Left lung (tissue), 4 donors: ENCODE measurements at regions not wholly inside any gene's neighbourhood (a gene's known extent, or its start where the extent isn't known, plus 50 kb on each side); places are given as distances from the start of the nearest gene placed in this dataset.
A peak's percentile ranks its signal among the peaks of the same experiment; 100 is the strongest.
"Not testable (repeated sequence)": the region's sequence is repeated elsewhere in the genome, so short reads cannot be mapped to it uniquely, and the experiment has no call there.

ENCODE experiments used
- ATAC-seq: fragments of 200-7000 bp; cut with Tn5 transposase; one replicate; pipeline ENCODE4 v1.9.1; 2020; ENCODE audit warnings: moderate library complexity
- DNase-seq, 4 donors: peaks; one replicate each; pipeline ENCODE4 v3.0.0-alpha.2; 2013 to 2020
- H3K27ac ChIP-seq, 2 donors: fragments of 200-600 bp; sonication (generic) in 1 of 2; one replicate each; pipeline versions ENCODE4 v1.5.0 to v1.8.0; 2020 to 2021
- H3K27me3 ChIP-seq, 2 donors: fragments of 200-600 bp; sonication (generic) in 1 of 2; one replicate each; pipeline versions ENCODE4 v1.5.0 to v1.8.0; 2020 to 2021
- H3K36me3 ChIP-seq, 2 donors: fragments of 200-600 bp; sonication (generic) in 1 of 2; one replicate each; pipeline versions ENCODE4 v1.5.0 to v1.8.0; 2020 to 2021
- H3K4me1 ChIP-seq, 2 donors: fragments of 200-600 bp; one replicate each; pipeline ENCODE4 v1.8.0; 2021
- H3K4me3 ChIP-seq, 2 donors: fragments of 200-600 bp; sonication (generic) in 1 of 2; one replicate each; pipeline versions ENCODE4 v1.5.0 to v1.8.0; 2020 to 2021; ENCODE audit warnings: mild to moderate bottlenecking in 1 of 2
- H3K9me3 ChIP-seq, 2 donors: fragments of 200-600 bp; sonication (generic) in 1 of 2; one replicate each; pipeline versions ENCODE4 v1.5.0 to v1.8.0; 2020 to 2021
- CTCF ChIP-seq, 2 donors: fragments of 200-600 bp; sonication (generic) in 1 of 2; IDR thresholded peaks; one replicate each; pipeline versions ENCODE4 v1.5.0 to v1.8.0; 2021; ENCODE audit warnings: antibody characterized with exemption in 2 of 2
- intact Hi-C, 2 donors: fragments of 100-400 bp; cut with DNase I; formaldehyde crosslinking; loops; one replicate each; pipeline versions ENCODE4 v1.11.2 to v1.14.2; 2022
- donor health status: DM: no; HTN: yes; CAD: no.
- donor health status: DM: no; HTN: no; CAD: no.

GRCh38 chr13:44848920-44849676 lies 140.2 kb downstream of the NUFIP1 start:
- Histone ChIP-seq H3K36me3 (no peaks in the 10 kb centered on the region), H3K4me3 (no peak overlapping the region), H3K27me3 (no peaks in the 10 kb centered on the region), H3K4me1 (peaks cover 0 to 5% of the 10 kb centered on the region in 2 donors), H3K9me3 (no peaks in the 10 kb centered on the region), H3K27ac (no peak overlapping the region)
- no peak for ATAC-seq
- no peak for TF ChIP-seq CTCF (IDR thresholded peaks at IDR 0.05)
- no peak for DNase-seq
- intact Hi-C loops: no loop called here

- intact Hi-C loops, H3K9me3 ChIP-seq, H3K27ac ChIP-seq, H3K36me3 ChIP-seq, H3K27me3 ChIP-seq, H3K4me3 ChIP-seq, DNase-seq: not testable (repeated sequence)
- ATAC-seq: peak; percentile 36
- peaks cover 0 to 13% of the 10 kb centered on the region in 2 donors for H3K4me1 ChIP-seq
Measured at GRCh38 chr13:44845281-44846058, 143.8 kb downstream of the NUFIP1 start.

- H3K9me3 ChIP-seq: no peaks in the 10 kb centered on the region
- intact Hi-C loops: no loop called here
- H3K4me1 ChIP-seq: peaks cover 0 to 13% of the 10 kb centered on the region in 2 donors
- no peaks in the 10 kb centered on the region for H3K36me3 ChIP-seq
- DNase-seq: no peak
- no peaks in the 10 kb centered on the region for H3K27me3 ChIP-seq
- no peak overlapping the region for H3K4me3 ChIP-seq
- no peak for TF ChIP-seq CTCF (IDR thresholded peaks at IDR 0.05)
- ATAC-seq: no peak
- H3K27ac ChIP-seq: no peak overlapping the region
Measured at GRCh38 chr13:44844786-44845185, 144.5 kb downstream of the NUFIP1 start.

- no peak for TF ChIP-seq CTCF (IDR thresholded peaks at IDR 0.05)
- no peaks in the 10 kb centered on the region for H3K36me3 ChIP-seq
- peaks cover 0 to 13% of the 10 kb centered on the region in 2 donors for H3K4me1 ChIP-seq
- H3K4me3 ChIP-seq: no peak overlapping the region
- intact Hi-C loops: no loop called here
- H3K27ac ChIP-seq: no peak overlapping the region
- no peaks in the 10 kb centered on the region for H3K27me3 ChIP-seq
- DNase-seq (no peak), ATAC-seq (no peak)
- H3K9me3 ChIP-seq: no peaks in the 10 kb centered on the region
Measured at GRCh38 chr13:44843403-44843802, 145.9 kb downstream of the NUFIP1 start.

GRCh38 chr13:44842158-44842557 lies 147.1 kb downstream of the NUFIP1 start:
- ATAC-seq (peak; percentile 38), DNase-seq (no peak)
- H3K27me3 ChIP-seq: no peaks in the 10 kb centered on the region
- no peaks in the 10 kb centered on the region for H3K9me3 ChIP-seq
- intact Hi-C loops: no loop called here
- peaks cover 0 to 13% of the 10 kb centered on the region in 2 donors for H3K4me1 ChIP-seq
- no peak overlapping the region for H3K4me3 ChIP-seq
- H3K36me3 ChIP-seq: no peaks in the 10 kb centered on the region
- no peak for TF ChIP-seq CTCF (IDR thresholded peaks at IDR 0.05)
- no peak overlapping the region for H3K27ac ChIP-seq
